GM23248 (cell line): ENCODE measurements at regions not wholly inside any gene's neighbourhood (a gene's known extent, or its start where the extent isn't known, plus 50 kb on each side); places are given as distances from the start of the nearest gene placed in this dataset.

ENCODE experiments used
- EZH2 ChIP-seq: fragments of 200-600 bp; sonication (generic); IDR thresholded peaks from 2 replicates; pipeline ENCODE4 v1.6.1; 2018; ENCODE audit warnings: antibody characterized with exemption, mild to moderate bottlenecking; ENCODE audit not compliant: insufficient read depth, poor library complexity, severe bottlenecking
- EZH2phosphoT487 ChIP-seq: fragments of 200-600 bp; sonication (generic); IDR thresholded peaks from 2 replicates; pipeline ENCODE4 v1.6.1; 2018; ENCODE audit warnings: antibody characterized with exemption, moderate library complexity, mild to moderate bottlenecking, low read depth; ENCODE audit not compliant: insufficient read depth

- TF ChIP-seq EZH2phosphoT487 (no peak), EZH2 (no peak)
Measured at GRCh38 chr3:30469133-30469532, 137.3 kb upstream of the TGFBR2 start.
